ENCODE measurements at regions not wholly inside any gene's neighbourhood (a gene's known extent, or its start where the extent isn't known, plus 50 kb on each side); places are given as distances from the start of the nearest gene placed in this dataset.
"Not testable (repeated sequence)": the region's sequence is repeated elsewhere in the genome, so short reads cannot be mapped to it uniquely, and the experiment has no call there.

DNA sequence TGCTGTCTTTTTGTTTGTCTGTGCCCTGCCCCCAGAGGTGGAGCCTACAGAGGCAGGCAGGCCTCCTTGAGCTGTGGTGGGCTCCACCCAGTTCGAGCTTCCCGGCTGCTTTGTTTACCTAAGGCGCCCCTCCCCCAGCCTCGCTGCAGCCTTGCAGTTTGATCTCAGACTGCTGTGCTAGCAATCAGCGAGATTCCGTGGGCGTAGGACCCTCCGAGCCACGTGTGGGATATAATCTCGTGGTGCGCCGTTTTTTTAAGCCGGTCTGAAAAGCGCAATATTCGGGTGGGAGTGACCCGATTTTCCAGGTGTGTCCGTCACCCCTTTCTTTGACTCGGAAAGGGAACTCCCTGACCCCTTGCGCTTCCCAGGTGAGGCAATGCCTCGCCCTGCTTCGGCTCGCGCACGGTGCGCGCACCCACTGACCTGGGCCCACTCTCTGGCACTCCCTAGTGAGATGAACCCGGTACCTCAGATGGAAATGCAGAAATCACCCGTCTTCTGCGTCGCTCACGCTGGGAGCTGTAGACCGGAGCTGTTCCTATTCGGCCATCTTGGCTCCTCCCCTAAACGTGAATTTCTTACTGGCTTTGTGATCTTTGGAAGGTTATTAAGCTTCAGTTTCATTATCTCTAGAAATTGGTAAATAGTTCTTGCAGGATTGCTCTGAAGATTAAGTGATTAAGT, 196.2 kb upstream of the ADO start:
- H3K27ac ChIP-seq (ENCODE audit: insufficient read depth, low read depth, low read length); intact Hi-C loops (cut with micrococcal nuclease); DNase-seq (ENCODE audit: low read depth, low spot score); H3K79me2 ChIP-seq (ENCODE audit: control insufficient read depth, insufficient read depth, low read length); H4K20me1 ChIP-seq (replicated peaks; ENCODE audit: control insufficient read depth, extremely low read depth, insufficient read depth, low read length); H3K4me3 ChIP-seq (replicated peaks in 1 of 3; ENCODE audit: insufficient read depth in 1 of 3, low read depth in 1 of 3, low read length in 3 of 3); dilution Hi-C loops (cut with MboI; ENCODE audit: extremely low pct_ligation_motif_present, low sequenced_read_pairs); FAIRE-seq; H3K9me1 ChIP-seq (replicated peaks; ENCODE audit: control insufficient read depth, extremely low read depth, insufficient read depth, low read length); H3K4me1 ChIP-seq (ENCODE audit: control insufficient read depth, extremely low read depth, insufficient read depth, low read length); H3K9ac ChIP-seq (replicated peaks; ENCODE audit: extremely low read depth, insufficient read depth, low read length); H3K36me3 ChIP-seq (ENCODE audit: control insufficient read depth in 2 of 2, extremely low read depth in 1 of 2, insufficient read depth in 2 of 2, low read length in 2 of 2); H2AFZ ChIP-seq (ENCODE audit: low read depth, low read length); H3K4me2 ChIP-seq (ENCODE audit: insufficient read depth, low read length); H3K27me3 ChIP-seq (ENCODE audit: control insufficient read depth in 2 of 2, insufficient read depth in 2 of 2, low read length in 2 of 2); POLR2A ChIA-PET; H3K9me3 ChIP-seq (replicated peaks; ENCODE audit: control insufficient read depth, insufficient read depth, low read length); BruUV-seq (replicated peaks): not testable (repeated sequence)
- CTCF ChIA-PET, result interaction anchor here (4.3 to 6.1 kb wide), 3 partner anchors 210 to 549 kb away, joined by 64 to 232 read pairs (median 66); partner anchors contain the start of gene EGR2

DNA sequence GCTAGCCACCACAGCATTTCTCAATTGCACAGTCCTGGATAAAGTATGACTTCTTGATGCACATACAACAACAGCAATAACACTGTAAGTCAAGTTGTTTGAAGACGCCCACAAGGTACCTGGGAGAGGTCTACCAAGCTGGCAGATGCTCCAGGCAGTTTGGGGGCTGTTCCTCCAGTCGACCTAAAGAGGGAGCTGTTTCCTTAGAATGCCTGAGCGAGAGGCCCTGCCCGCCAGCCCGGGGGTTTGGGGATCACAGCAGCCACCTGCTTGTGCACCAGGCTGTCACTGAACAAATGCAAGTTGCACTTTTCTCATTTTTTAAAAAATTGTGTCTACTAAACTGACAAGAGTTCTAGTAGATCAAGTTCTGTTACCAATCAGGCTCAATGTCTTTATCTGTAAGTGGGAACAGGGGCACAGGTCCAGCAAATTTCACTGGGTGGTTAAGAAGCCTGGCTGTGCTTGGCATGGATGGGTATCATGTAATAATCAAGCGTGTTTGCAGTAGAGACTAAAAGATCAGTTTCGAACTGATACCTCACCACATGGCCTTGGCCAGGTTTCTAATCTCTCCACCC, 193.8 kb upstream of the ADO start:
- H3K9me3 ChIP-seq (replicated peaks; ENCODE audit: control insufficient read depth, insufficient read depth, low read length), result no peaks in the 10 kb centered on the region
- intact Hi-C loops (cut with micrococcal nuclease) (loop anchor here (1.0 to 2.0 kb wide), 3 partner anchors 208 to 548 kb away; no protein-coding TSS in a partner anchor), dilution Hi-C loops (cut with MboI; ENCODE audit: extremely low pct_ligation_motif_present, low sequenced_read_pairs) (no loop called here)
- H2AFZ ChIP-seq (ENCODE audit: low read depth, low read length), result no peak overlapping the region
- BruUV-seq (replicated peaks), result no TSS peak
- FAIRE-seq, result peak; percentile 49
- TF ChIP-seq, protein P1, sequence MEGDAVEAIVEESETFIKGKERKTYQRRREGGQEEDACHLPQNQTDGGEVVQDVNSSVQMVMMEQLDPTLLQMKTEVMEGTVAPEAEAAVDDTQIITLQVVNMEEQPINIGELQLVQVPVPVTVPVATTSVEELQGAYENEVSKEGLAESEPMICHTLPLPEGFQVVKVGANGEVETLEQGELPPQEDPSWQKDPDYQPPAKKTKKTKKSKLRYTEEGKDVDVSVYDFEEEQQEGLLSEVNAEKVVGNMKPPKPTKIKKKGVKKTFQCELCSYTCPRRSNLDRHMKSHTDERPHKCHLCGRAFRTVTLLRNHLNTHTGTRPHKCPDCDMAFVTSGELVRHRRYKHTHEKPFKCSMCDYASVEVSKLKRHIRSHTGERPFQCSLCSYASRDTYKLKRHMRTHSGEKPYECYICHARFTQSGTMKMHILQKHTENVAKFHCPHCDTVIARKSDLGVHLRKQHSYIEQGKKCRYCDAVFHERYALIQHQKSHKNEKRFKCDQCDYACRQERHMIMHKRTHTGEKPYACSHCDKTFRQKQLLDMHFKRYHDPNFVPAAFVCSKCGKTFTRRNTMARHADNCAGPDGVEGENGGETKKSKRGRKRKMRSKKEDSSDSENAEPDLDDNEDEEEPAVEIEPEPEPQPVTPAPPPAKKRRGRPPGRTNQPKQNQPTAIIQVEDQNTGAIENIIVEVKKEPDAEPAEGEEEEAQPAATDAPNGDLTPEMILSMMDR (IDR thresholded peaks at IDR 0.05; ENCODE audit: extremely low read depth in 1 of 2, insufficient read depth in 1 of 2, low read depth in 1 of 2, low read length in 2 of 2), result peak; percentile 56 to 82
- no peak for TF ChIP-seq MYC (IDR thresholded peaks at IDR 0.05; ENCODE audit: low read depth, low read length)
- no peak for TF ChIP-seq FOS (IDR thresholded peaks at IDR 0.05; ENCODE audit: borderline replicate concordance, insufficient read depth, low read length)
- TF ChIP-seq POLR2A (IDR thresholded peaks at IDR 0.05; ENCODE audit: low read depth, low read length), result no peak
- no peak for TF ChIP-seq GATA2 (IDR thresholded peaks at IDR 0.05; ENCODE audit: insufficient read depth, insufficient read length, low read depth, low read length)
- H3K36me3 ChIP-seq (ENCODE audit: control insufficient read depth in 2 of 2, extremely low read depth in 1 of 2, insufficient read depth in 2 of 2, low read length in 2 of 2), result no peaks in the 10 kb centered on the region
- H3K4me1 ChIP-seq (ENCODE audit: control insufficient read depth, extremely low read depth, insufficient read depth, low read length), result no peaks in the 10 kb centered on the region
- CTCF ChIA-PET, result interaction anchor here (0.6 to 6.1 kb wide), 35 partner anchors 9 to 551 kb away, joined by 3 to 232 read pairs (median 3); partner anchors contain the start of gene EGR2
- DNase-seq (ENCODE audit: low read depth, low spot score), result peak; percentile 41
- H3K9me1 ChIP-seq (replicated peaks; ENCODE audit: control insufficient read depth, extremely low read depth, insufficient read depth, low read length), result no peaks in the 10 kb centered on the region
- no peak overlapping the region for H3K27ac ChIP-seq (ENCODE audit: insufficient read depth, low read depth, low read length)
- no peak overlapping the region for H3K4me2 ChIP-seq (ENCODE audit: insufficient read depth, low read length)
- H3K9ac ChIP-seq (replicated peaks; ENCODE audit: extremely low read depth, insufficient read depth, low read length), result no peak overlapping the region
- H4K20me1 ChIP-seq (replicated peaks; ENCODE audit: control insufficient read depth, extremely low read depth, insufficient read depth, low read length), result no peaks in the 10 kb centered on the region
- H3K4me3 ChIP-seq (replicated peaks in 1 of 3; ENCODE audit: insufficient read depth in 1 of 3, low read depth in 1 of 3, low read length in 3 of 3), result no peak overlapping the region
- POLR2A ChIA-PET, result no interaction called here
- peaks cover 2 to 5% of the 10 kb centered on the region in 2 experiments for H3K27me3 ChIP-seq (ENCODE audit: control insufficient read depth in 2 of 2, insufficient read depth in 2 of 2, low read length in 2 of 2)
- H3K79me2 ChIP-seq (ENCODE audit: control insufficient read depth, insufficient read depth, low read length), result no peaks in the 10 kb centered on the region
